Peyer's patch (tissue), 4 donors: ENCODE measurements at regions not wholly inside any gene's neighbourhood (a gene's known extent, or its start where the extent isn't known, plus 50 kb on each side); places are given as distances from the start of the nearest gene placed in this dataset.

ENCODE experiments used
- CTCF ChIP-seq, 6 experiments: fragments of 450-650 bp in 4 of 6; fragments of 200-600 bp in 2 of 6; sonication (generic) in 1 of 6; IDR thresholded peaks; one replicate each; pipeline ENCODE4 v1.5.1; 2017 to 2019; ENCODE audit warnings: antibody characterized with exemption in 6 of 6, mild to moderate bottlenecking in 3 of 6, moderate library complexity in 1 of 6
- POLR2A ChIP-seq, 2 donors: fragments of 450-650 bp; IDR thresholded peaks; one replicate each; pipeline ENCODE4 v1.5.1; 2017; ENCODE audit warnings: antibody characterized with exemption in 2 of 2, mild to moderate bottlenecking in 2 of 2, moderate library complexity in 2 of 2

DNA sequence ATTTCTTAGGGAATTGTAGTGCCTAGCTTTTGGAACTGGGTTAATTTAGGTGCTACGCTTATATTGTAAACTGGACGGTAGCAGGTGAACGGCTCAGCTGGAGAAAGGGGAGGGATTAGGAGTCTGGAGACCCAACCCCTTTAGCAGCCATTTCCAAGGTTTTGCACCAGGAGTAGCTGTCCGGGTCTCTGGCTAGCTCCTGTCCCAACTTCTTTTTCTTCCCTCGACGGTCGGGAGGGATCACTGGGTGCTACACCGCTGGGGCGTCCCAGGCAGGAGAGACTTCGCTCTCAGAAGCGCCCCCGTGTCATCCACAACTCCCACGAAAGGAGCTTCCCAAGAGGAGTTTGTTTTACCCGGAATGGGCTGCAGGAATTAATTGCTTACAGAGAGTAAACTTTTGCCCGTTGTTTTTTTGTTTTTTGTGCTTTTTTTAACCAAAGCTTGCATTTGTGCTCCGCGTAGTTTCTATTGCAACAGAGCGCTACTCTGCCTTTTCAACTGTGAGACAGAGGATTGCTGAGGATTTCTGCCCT lies 1640.9 kb upstream of the C9orf72 start:
- TF ChIP-seq CTCF (IDR thresholded peaks at IDR 0.05) (no peak), POLR2A (IDR thresholded peaks at IDR 0.05) (no peak)
